GM19043 (cell line): ENCODE measurements at regions not wholly inside any gene's neighbourhood (a gene's known extent, or its start where the extent isn't known, plus 50 kb on each side); places are given as distances from the start of the nearest gene placed in this dataset.
"Not testable (repeated sequence)": the region's sequence is repeated elsewhere in the genome, so short reads cannot be mapped to it uniquely, and the experiment has no call there.

Experiments
- ATAC-seq: cut with Tn5 transposase; IDR thresholded peaks from one replicate; pipeline ENCODE4 v1.9.1; 2021; ENCODE audit warnings: low read depth; ENCODE audit not compliant: unreplicated experiment

DNA sequence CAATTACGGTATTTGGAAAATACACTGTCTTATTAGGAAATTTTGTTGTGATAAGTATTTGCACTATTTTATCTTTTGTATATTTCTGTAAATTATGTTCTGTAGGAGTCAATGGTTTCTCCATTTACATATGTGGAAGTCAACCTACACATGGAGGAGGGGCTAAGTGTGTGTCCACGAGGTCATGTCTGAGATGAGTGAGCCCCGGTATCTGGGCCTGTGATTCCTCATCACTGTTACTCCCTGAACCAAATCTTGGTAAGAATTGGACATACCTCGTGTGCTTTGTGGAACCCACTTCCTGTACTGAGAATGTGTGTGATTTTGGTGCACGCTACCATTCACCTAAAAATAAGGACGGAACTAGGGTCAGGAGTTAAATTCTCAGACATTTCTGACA lies 1105.5 kb downstream of the TMEM121 start:
- no peak for ATAC-seq

DNA sequence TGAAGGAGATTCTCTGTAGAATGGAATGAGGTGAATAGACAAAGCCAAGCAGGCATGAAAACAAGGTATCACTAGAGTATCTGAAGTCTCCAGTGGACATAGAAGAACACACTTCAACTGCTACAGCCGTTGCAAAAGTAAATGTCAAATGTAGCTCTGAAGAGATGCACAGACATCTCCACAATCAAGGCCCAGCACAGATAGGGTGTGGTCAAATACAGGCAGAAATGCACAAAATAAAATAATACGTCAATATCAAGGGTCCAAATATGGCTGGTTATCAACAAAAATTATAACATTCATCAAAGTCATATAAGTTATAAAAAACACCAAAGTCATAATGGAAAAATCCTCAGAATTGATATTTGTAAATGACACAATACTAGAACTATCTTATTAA lies 1107.3 kb downstream of the TMEM121 start:
- ATAC-seq, result no peak

DNA sequence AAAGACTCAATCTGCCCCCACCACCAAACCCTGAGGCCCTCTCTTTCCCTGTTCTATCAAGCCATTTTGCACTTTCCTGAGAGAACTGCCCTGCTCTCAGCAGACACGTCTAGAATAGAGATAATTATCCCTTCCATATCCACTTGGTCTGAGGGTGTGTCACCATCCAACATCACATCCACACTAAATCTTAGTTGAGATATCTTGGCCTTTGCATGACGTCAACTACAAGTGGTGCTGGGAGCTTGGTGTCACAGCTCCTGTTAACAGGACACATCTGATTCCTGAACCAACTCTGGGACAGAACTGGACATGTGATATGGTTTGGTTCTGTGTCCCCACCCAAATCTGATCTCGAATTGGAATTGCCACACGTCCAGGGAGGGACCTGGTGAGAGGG lies 1109.2 kb downstream of the TMEM121 start:
- ATAC-seq, result no peak

DNA sequence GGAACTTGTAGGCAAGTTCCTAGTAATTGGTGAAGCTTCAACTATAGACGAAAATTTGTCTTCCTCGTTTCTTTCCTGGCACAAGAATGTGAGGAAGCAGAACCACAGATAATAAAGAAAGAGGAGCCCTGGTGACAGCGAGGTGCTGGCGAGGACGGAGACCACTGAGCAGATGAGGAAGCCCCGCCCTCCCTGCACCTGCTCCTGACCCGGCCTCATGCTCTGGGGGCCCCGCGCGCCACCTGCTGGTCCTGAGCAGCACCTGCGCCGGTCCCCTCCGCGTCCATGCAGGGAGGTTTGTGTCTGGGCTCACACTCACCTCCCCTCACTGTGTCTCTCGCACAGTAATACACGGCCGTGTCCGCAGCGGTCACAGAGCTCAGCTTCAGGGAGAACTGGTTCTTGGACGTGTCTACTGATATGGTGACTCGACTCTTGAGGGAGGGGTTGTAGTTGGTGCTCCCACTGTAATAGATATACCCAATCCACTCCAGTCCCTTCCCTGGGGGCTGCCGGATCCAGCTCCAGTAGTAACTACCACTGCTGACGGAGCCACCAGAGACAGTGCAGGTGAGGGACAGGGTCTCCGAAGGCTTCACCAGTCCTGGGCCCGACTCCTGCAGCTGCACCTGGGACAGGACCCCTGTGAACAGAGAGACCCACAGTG lies 1112.5 kb downstream of the TMEM121 start:
- ATAC-seq, result not testable (repeated sequence)

DNA sequence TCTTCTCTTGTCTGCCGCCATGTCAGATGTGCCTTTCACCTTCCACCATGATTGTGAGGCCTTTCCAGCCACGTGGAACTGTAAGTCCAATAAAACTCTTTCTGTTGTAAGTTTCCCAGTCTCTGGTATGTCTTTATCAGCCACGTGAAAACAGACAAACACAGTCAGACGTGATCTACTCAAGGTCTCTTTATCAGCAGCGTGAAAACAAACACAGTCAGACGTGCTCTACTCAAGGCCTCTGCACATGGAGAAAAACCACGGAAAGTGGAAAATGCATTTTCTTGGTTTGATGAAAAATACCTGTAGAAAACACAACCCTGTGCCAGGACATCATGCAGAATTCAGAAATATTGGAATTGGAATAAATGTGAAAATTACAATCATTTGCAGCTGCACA lies 1115.7 kb downstream of the TMEM121 start:
- ATAC-seq, result no peak

DNA sequence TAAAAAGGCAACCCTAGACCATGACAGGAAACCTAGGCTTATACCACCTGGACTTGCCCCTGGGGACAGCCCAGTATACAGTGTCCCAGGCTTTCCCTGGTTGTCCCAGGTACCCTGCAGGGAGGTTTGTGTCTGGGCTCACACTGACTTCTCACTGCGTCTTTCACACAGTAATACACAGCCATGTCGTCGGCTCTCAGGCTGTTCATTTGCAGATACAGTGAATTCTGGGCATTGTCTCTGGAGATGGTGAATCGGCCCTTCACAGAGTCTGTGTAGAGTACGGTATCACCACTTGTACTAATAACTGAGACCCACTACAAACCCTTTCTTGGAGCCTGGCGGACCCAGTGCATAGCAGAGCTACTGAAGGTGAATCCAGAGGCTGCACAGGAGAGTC lies 1116.6 kb downstream of the TMEM121 start:
- not testable (repeated sequence) for ATAC-seq

DNA sequence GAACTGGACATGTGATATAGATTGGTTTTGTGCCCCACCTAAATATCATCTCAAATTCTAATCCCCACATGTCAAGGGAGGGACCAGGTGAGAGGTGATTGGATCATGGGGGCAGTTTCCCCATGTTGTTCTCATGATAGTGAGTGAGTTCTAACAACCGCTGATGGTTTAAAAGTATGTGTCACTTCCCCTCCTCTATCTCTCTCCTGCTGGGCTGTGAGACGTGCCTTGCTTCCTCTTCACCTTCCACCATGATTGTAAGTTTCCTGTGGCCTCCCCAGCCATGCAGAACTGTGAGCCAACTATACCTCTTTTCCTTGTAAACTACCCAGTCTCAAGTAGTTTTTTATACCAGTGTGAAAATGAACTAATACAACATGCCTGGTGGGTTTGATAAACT lies 1122.5 kb downstream of the TMEM121 start:
- ATAC-seq, result not testable (repeated sequence)

DNA sequence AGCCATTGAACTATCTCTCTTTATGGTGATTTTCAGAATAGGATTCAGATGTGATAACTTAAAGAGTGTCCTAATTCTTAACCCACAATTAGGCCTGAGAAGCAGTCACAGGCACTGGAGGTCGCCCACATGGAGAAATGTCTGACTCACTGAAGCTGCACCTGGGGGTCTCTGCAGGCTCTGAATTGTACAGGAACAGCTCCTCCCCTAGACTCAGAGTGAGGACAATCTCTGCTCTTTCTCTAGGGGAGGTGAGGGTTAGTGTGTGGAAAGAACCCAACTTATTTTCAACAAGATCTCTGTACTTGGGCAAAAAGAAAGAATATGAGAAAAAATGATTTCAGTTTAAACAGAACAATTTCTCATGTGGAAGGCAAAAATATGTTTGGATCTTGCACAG lies 1124.6 kb downstream of the TMEM121 start:
- ATAC-seq, result no peak

DNA sequence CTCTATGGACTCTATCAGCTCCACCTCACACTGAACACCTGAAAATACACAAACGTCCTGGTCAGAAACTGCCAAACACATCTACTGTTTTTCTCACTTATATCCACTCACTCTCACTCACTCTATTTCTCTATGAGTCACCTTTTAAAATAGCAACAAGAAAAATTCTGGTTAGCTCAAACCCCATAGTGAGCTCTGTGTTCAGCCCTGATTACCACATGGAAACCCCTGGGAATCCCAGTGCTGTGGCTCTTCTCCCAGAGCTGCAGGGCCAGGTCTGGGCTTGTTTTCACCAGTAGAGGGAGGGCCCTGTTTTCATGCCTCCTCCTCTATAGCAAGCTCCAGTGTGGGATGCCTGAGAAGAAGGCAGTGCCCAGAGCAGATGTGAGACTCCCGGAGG lies 1126.1 kb downstream of the TMEM121 start:
- no peak for ATAC-seq

DNA sequence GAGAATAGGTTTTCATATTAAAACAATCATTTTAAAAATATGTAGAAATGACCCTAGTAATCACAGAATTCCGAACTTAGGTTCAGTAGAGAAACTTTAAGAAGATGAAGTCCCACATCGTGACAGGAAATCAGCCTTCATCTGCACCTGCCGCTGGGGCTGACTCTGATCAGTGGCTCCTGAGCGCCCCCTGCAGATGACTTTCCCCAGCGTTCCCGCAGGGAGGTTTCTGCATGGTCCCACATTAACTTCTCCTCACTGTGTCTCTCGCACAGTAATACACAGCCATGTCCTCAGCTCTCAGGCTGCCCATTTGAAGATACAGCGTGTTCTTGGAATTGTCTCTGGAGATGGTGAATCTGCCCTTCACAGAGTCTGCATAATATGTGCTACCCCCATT lies 1131.1 kb downstream of the TMEM121 start:
- ATAC-seq, result no peak

DNA sequence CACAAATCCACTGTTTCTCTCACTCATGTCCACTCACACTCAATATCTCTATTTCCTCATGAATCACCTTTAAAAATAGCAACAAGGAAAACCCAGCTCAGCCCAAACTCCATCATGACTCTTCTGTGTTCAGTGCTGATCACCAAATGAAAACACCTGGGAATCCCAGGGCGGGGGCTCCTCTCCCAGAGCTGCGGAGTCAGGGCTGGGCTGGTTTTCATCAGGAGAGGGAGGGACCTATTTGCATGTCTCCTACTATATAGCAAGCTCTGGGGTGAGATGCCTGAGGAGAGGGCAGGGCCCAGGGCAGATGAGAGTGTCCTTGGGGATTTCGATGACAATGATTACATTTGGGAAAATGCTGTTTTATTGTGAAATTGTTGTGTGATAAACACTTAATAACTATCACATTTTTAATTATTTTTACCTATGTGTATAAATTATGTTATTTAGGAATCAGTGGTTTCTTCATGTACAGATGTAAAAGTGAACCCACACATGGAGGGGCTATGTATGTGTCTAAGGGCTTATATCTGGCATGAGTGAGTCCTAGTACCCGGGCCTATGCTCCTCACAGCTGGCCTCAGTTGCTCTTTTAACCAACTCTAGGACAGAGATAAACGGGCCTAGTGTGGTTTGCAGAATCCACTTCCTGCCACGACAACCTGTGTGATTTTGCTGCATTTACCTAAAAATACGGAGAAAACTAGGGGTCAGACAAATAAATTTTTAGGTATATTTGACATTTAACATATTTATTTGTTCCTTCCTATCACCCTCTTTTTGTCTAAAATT lies 1131.9 kb downstream of the TMEM121 start:
- not testable (repeated sequence) for ATAC-seq

DNA sequence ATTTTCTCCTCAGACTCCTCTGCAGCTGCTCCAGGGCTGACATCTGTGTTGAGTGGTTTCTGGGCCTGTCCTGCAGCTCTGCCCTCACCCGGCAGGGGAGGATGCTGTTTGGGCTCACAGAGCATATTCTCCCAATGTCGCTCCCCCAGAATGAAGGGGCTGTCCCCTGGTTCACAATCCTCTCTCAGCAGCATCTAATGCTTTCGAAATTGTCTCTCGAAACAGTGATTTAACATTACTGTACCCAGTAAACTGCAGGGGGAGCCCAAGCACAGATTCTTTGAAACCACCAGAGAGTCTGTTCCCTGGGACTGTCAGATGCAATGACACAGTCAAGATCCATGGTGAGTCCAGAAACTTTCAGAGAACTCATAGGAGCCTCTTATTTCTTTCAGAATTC lies 1135.2 kb downstream of the TMEM121 start:
- not testable (repeated sequence) for ATAC-seq

DNA sequence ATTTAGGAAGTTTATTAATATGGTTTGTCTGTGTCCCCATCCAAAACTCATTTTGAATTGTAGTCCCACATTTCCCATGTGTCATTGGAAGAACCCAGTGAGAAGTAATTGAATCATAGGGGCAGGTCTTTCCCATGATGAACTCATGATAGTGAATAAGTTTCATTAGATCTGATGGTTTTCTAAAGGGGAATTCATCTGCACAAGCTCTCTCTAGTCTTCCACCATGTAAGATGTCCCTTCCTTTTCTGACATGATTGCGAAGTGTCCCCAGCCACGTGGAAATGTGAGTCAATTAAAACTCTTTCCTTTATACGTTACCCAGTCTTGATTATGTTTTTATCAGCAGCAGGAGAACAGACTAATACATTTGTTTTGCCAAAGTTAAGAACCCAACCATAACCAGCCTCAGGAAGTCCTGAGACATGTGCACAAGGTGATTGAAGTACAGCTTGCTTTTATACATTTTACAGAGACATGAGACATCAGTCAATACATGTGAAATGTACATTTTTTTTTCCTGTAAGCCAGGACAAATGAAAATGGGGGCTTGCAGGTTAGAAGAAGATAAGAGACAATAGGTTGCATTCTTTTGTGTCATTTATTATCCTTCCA lies 1136.7 kb downstream of the TMEM121 start:
- ATAC-seq, result no peak

DNA sequence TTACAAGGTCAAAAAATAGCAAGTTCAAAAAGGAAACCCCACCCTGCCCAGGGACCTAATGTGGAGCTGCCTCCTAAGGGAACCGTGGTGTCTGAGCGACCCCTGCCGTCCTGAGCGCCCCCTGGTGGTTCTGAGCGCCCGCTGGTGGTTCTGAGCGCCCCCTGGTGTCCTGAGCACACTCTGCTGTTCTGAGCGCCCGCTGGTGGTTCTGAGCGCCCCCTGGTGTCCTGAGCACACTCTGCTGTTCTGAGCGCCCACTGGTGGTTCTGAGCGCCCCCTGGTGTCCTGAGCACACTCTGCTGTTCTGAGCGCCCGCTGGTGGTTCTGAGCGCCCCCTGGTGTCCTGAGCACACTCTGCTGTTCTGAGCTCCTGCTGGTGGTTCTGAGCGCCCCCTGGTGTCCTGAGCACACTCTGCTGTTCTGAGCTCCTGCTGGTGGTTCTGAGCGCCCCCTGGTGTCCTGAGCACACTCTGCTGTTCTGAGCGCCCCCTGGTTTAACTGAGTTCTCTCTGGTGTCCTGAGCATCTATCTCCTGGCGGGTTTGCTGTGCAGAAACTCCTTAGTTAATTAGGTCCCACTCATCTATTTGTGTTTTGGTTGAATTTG lies 1137.5 kb downstream of the TMEM121 start:
- ATAC-seq, result not testable (repeated sequence)

DNA sequence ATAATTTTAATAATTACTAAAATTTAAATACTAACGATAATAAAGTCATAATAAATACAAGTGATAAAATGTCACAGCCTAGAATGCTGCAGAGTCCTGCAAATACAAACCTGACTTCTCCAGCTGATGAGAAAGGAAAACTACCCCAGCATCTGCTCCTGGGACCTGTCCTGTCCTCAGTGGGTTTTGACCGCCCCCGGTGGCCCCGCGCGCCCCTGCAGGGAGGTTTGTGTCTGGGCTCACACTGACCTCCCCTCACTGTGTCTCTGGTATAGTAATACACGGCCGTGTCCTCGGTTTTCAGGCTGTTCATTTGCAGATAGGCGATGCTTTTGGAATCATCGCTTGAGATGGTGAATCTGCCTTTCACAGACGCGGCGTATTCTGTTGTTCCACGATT lies 1139.4 kb downstream of the TMEM121 start:
- ATAC-seq, result no peak

DNA sequence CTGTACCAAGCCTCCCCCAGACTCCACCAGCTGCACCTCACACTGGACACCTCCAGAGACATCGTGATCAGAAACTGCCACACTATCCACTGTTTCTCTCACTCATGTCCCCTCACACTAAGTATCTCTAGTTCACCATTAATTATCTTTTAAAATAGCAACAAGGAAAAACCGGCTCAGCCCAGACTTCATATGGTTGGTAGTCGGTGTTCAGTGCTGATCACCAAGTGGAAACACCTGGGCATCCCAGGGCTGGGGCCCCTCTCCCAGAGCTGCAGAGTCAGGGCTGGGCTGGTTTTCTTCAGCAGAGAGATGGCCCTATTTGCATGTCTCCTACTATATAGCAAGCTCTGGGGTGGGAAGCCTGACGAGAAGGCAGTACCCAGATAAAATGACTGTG lies 1140.0 kb downstream of the TMEM121 start:
- ATAC-seq, result no peak

DNA sequence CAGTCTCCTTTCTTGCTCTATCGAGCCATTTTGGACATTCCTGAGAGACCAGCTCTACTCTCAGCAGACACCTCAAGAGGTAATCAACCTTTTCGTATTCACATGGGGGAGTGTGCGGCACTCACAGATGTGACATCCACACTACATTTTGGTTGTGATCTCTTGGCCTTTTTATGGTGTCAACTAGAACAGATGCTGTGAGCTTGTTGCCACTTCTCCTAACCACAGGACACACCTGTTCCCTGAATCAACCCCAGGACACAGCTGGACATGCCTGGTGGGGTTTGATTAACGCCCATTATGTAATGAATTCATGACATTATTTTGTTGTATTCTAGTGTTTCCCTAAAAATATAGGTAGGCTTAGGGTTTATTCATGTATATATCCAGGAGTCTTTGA lies 1143.6 kb downstream of the TMEM121 start:
- no peak for ATAC-seq

DNA sequence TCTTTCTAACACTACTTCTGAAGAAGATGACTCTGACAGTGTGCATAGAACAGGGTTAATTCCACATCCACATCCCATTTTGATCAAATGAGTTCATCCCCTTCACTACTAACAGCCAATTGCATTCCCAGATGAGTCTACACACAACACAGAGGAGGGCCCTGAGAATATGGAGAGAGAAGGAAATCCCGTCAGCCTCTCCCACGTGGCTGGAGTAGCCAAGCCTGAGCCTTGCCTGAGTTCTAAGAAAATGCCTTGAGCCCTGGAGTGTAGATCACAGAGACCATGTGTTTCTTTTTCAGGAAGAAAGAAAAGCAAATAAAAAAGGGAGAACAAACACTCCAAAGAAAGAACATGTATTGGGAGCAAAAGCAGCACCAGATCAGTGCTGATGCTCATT lies 1147.7 kb downstream of the TMEM121 start:
- ATAC-seq, result not testable (repeated sequence)

DNA sequence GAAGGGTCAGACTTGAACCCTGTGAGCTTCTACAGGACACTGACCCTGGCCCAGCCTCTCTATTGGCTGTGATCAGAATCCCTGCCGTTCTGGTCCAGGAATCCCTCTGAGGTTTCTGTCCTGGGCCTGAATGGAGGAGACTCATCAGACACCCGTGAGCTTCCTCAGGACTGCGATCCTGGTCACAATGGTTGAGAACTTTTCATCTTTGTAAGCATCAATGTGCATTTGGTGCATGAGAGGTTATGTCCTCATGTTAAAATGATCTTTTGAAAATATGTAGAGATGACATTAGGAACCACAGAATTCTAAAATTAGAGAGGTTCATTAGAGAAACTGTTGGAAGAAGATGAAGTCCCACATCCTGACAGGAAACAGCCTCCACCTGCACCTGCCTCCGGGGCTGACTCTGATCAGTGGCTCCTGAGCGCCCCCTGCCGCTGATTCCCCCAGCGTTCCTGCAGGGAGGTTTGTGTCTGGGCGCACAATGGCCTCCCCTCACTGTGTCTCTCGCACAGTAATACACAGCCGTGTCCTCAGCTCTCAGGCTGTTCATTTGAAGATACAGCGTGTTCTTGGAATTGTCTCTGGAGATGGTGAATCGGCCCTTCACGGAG lies 1148.2 kb downstream of the TMEM121 start:
- not testable (repeated sequence) for ATAC-seq

DNA sequence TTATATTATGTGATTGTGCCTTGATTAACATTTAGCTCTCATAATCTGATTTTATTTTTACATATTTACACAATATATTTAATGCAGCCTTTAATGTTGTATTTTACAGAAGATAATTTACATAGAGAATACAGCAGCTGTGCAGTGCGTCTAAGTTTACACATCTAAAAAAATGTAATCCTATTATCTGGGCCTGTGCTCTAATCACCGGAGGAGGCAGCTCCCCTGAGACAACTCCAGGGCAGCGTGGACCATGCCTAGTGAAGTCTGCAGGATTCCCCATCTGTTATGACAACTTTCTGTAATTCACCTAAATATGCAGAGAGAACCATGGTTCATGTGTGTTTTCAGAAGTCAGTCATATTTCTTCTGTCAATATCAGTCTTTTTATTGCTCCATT lies 1149.3 kb downstream of the TMEM121 start:
- ATAC-seq, result not testable (repeated sequence)

DNA sequence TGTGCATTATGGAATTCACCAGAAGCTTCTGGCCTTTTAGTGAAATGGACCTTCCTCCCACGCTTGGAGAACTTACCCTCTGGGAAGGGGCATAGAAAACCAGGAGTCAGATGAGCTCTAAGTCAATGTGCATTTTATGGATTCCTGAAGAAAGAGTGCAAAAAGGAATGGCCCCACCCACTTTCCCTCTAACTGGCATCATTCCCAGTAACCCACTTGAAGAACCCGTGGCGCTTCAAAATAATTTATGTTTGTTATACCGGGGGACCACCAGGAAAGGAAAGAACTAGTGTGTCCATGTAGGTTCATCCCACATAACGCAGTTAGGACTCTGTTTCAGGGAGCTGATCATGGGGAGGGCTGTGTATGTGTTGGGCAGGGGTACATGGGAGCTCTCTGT lies 1153.4 kb downstream of the TMEM121 start:
- ATAC-seq, result no peak
